ENCODE measurements at regions not wholly inside any gene's neighbourhood (a gene's known extent, or its start where the extent isn't known, plus 50 kb on each side); places are given as distances from the start of the nearest gene placed in this dataset.

DNA sequence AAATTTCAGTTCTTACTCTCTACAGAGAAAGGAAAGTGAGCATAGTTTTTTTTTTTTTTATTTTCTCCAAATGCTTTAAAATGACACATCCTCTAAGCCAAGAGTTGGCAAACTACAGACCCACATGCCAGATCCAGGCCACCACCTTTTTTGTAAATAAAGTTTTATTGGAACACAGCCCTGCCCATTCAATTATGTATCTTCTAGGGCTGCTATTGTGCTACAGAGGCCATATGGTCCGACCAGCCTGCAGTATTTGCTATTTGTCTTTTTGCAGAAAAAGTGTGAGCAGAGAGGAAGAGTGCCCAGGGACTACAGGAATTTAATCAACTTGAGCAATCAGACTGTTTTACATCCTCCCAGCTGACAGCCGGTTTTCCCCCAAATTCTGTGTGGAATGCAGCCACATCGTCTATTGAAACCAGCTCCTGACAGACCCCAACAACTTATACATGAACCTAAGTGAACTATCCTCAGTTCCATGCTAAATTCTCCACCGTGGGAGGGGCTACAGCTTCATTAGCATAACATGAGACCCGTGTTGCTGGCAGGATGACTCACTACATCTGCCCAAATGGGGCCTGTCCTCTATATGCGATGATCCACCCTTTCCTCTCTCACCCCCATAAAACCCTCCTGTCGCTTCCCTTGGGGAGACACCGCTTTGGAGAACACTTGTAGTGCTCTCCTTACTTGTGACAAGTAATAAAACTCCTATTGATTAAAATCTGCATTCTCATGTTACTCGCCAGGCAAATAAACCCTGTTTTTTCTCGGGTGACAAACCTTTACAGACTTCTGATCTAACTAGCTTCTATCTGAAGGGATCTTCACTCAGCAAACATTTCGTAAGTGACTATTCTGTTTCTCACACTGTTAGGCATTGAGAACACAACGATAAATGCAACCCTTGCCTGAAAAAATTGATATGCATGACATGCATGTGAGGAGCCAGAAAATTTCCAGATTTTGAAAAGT lies 149.4 kb upstream of the HS3ST3A1 start:
- no peak overlapping the region for H3K4me3 ChIP-seq
- no peak for DNase-seq (ENCODE audit: low spot score)
- H3K27ac ChIP-seq = no peak overlapping the region
- peaks cover 0 to 2% of the 10 kb centered on the region in 2 donors for H3K4me1 ChIP-seq
- no peaks in the 10 kb centered on the region for H3K9me3 ChIP-seq
- H3K36me3 ChIP-seq = no peaks in the 10 kb centered on the region
- TF ChIP-seq, protein P1, sequence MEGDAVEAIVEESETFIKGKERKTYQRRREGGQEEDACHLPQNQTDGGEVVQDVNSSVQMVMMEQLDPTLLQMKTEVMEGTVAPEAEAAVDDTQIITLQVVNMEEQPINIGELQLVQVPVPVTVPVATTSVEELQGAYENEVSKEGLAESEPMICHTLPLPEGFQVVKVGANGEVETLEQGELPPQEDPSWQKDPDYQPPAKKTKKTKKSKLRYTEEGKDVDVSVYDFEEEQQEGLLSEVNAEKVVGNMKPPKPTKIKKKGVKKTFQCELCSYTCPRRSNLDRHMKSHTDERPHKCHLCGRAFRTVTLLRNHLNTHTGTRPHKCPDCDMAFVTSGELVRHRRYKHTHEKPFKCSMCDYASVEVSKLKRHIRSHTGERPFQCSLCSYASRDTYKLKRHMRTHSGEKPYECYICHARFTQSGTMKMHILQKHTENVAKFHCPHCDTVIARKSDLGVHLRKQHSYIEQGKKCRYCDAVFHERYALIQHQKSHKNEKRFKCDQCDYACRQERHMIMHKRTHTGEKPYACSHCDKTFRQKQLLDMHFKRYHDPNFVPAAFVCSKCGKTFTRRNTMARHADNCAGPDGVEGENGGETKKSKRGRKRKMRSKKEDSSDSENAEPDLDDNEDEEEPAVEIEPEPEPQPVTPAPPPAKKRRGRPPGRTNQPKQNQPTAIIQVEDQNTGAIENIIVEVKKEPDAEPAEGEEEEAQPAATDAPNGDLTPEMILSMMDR (IDR thresholded peaks at IDR 0.05) = no peak
- no peaks in the 10 kb centered on the region for H3K27me3 ChIP-seq

DNA sequence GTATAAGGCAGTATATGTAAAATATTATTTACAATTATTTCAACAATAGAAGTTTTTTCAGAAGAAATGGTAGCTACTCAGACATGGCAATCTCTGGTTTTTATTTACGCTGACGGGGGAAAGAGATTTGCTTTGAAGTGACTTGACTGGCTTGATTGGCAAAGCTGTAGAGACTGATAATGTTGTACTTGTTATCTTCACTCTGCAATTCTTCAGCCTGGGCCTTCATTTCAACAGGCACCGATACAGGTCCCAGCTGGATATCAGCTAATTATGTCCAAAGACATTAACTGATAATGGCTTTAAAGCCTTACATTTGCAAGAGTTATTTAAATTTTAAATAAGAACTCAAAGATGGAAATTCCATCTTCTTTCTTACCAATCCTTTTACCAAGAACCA lies 151.4 kb upstream of the HS3ST3A1 start:
- TF ChIP-seq, protein P1 (IDR thresholded peaks at IDR 0.05) = no peak
- H3K4me1 ChIP-seq = no peaks in the 10 kb centered on the region
- H3K4me3 ChIP-seq = no peak overlapping the region
- H3K27ac ChIP-seq = no peak overlapping the region
- DNase-seq (ENCODE audit: low spot score) = no peak
- no peaks in the 10 kb centered on the region for H3K36me3 ChIP-seq
- H3K27me3 ChIP-seq = no peaks in the 10 kb centered on the region
- no peaks in the 10 kb centered on the region for H3K9me3 ChIP-seq

DNA sequence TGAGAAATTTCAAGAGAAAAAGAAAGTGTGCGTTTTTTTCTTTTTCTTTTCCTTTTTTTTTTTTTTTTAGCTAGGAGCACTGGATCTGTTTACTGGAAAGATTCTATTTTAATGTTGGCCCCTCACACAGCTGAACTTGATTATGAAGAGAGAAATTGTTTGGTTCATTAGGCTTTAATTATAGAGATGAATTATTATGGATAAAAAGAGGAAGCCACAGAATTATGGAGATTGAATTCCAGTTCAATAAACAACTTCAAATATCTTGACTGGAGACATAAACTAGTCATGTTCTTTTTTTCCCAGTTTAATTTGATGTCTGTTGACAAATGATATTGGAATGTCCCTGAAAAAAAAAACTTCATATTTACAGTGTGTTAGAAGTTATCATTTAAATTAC lies 152.0 kb upstream of the HS3ST3A1 start:
- no peak overlapping the region for H3K4me3 ChIP-seq
- TF ChIP-seq, protein P1 (IDR thresholded peaks at IDR 0.05) = no peak
- no peak overlapping the region for H3K27ac ChIP-seq
- no peaks in the 10 kb centered on the region for H3K9me3 ChIP-seq
- no peaks in the 10 kb centered on the region for H3K36me3 ChIP-seq
- H3K27me3 ChIP-seq = no peaks in the 10 kb centered on the region
- DNase-seq (ENCODE audit: low spot score) = no peak
- H3K4me1 ChIP-seq = no peaks in the 10 kb centered on the region

DNA sequence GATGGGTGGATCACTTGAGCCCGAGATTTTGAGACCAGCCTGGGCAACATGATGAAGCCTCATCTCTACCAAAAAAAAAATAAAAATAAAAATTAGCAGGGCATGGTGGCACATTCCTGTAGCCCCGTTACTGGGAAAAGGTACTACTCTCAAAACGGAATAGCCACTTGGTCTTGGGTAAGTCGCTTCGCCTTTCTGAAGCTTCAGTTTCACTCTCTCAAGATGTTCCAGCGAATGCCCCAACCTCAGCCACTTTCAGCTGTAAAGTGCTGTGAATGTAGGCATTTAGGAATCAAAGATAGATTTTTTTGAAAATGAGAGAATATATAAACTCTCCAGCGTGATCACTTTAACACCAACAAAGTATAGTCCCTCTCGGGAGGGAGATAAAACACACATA lies 154.1 kb upstream of the HS3ST3A1 start:
- Histone ChIP-seq H3K9me3 (no peaks in the 10 kb centered on the region), H3K27me3 (no peaks in the 10 kb centered on the region), H3K27ac (no peak overlapping the region), H3K36me3 (no peaks in the 10 kb centered on the region), H3K4me1 (no peaks in the 10 kb centered on the region), H3K4me3 (no peak overlapping the region)
- no peak for DNase-seq (ENCODE audit: low spot score)
- TF ChIP-seq, protein P1 (IDR thresholded peaks at IDR 0.05) = no peak

DNA sequence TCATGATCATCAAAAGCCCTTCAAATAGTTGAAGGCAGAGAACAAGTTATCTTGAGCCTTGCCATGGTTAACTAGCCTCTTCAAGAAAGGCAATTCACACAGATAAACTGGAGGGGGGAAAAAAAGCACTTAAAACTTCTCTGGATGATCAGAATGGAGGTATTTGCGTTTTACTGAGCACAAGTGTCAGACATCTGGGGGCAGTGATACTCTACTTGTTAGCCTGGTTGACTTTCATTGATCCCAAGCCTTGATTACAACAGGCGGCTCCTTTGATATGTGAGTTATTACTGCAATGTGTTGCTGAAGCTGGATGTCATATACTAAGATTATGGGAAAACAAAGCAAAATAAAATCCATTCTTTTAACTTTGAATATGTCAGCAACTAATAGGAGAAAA lies 155.0 kb upstream of the HS3ST3A1 start:
- Histone ChIP-seq H3K27me3 (no peaks in the 10 kb centered on the region), H3K9me3 (no peaks in the 10 kb centered on the region), H3K4me1 (no peaks in the 10 kb centered on the region), H3K27ac (no peak overlapping the region), H3K4me3 (no peak overlapping the region), H3K36me3 (no peaks in the 10 kb centered on the region)
- TF ChIP-seq, protein P1 (IDR thresholded peaks at IDR 0.05) = no peak
- DNase-seq (ENCODE audit: low spot score) = no peak

Data from right atrium auricular region (tissue), 2 donors.